ENCODE measurements at regions not wholly inside any gene's neighbourhood (a gene's known extent, or its start where the extent isn't known, plus 50 kb on each side); places are given as distances from the start of the nearest gene placed in this dataset.

- no peaks in the 10 kb centered on the region for H3K9me3 Mint-ChIP-seq
- peaks cover 8% of the 10 kb centered on the region for H3K4me1 Mint-ChIP-seq
- no peak for DNase-seq (ENCODE audit: low read depth, low spot score)
- H3K4me3 Mint-ChIP-seq: no peak overlapping the region
- no peak overlapping the region for H3K27ac Mint-ChIP-seq (ENCODE audit: unreplicated experiment)
- no peak for TF ChIP-seq CTCF (conservative IDR thresholded peaks at IDR 0.05)
- no peaks in the 10 kb centered on the region for H3K27me3 Mint-ChIP-seq (ENCODE audit: low read depth)
- H3K36me3 Mint-ChIP-seq (ENCODE audit: low read depth): no peaks in the 10 kb centered on the region
Observed at GRCh38 chr7:10721289-10721688, 252.4 kb upstream of the PHF14 start.

GRCh38 chr7:10723832-10724231 is 249.8 kb upstream of the PHF14 start:
- TF ChIP-seq CTCF (conservative IDR thresholded peaks at IDR 0.05): no peak
- no peak overlapping the region for H3K4me3 Mint-ChIP-seq
- H3K4me1 Mint-ChIP-seq: peaks cover 8% of the 10 kb centered on the region
- no peaks in the 10 kb centered on the region for H3K27me3 Mint-ChIP-seq (ENCODE audit: low read depth)
- H3K9me3 Mint-ChIP-seq: no peaks in the 10 kb centered on the region
- no peak overlapping the region for H3K27ac Mint-ChIP-seq (ENCODE audit: unreplicated experiment)
- H3K36me3 Mint-ChIP-seq (ENCODE audit: low read depth): no peaks in the 10 kb centered on the region
- no peak for DNase-seq (ENCODE audit: low read depth, low spot score)

- Mint-ChIP-seq H3K27ac (ENCODE audit: unreplicated experiment) (no peak overlapping the region), H3K36me3 (ENCODE audit: low read depth) (no peaks in the 10 kb centered on the region), H3K4me3 (no peak overlapping the region), H3K9me3 (no peaks in the 10 kb centered on the region), H3K27me3 (ENCODE audit: low read depth) (no peaks in the 10 kb centered on the region), H3K4me1 (peaks cover 8% of the 10 kb centered on the region)
- no peak for TF ChIP-seq CTCF (conservative IDR thresholded peaks at IDR 0.05)
- DNase-seq (ENCODE audit: low read depth, low spot score): no peak
Observed at GRCh38 chr7:10724449-10724848, 249.2 kb upstream of the PHF14 start.

GRCh38 chr7:10727636-10728035 is 246.0 kb upstream of the PHF14 start:
- peaks cover 8% of the 10 kb centered on the region for H3K4me1 Mint-ChIP-seq
- H3K36me3 Mint-ChIP-seq (ENCODE audit: low read depth): no peaks in the 10 kb centered on the region
- H3K9me3 Mint-ChIP-seq: no peaks in the 10 kb centered on the region
- H3K4me3 Mint-ChIP-seq: no peak overlapping the region
- no peak overlapping the region for H3K27ac Mint-ChIP-seq (ENCODE audit: unreplicated experiment)
- no peak for DNase-seq (ENCODE audit: low read depth, low spot score)
- no peaks in the 10 kb centered on the region for H3K27me3 Mint-ChIP-seq (ENCODE audit: low read depth)
- no peak for TF ChIP-seq CTCF (conservative IDR thresholded peaks at IDR 0.05)

GRCh38 chr7:10731253-10731773 is 242.4 kb upstream of the PHF14 start:
- Mint-ChIP-seq H3K36me3 (ENCODE audit: low read depth) (no peaks in the 10 kb centered on the region), H3K4me3 (no peak overlapping the region), H3K9me3 (no peaks in the 10 kb centered on the region)

More at GRCh38 chr7:10731253-10731773, 242.4 kb upstream of the PHF14 start:
- H3K27ac Mint-ChIP-seq (ENCODE audit: unreplicated experiment): no peak overlapping the region
- TF ChIP-seq CTCF (conservative IDR thresholded peaks at IDR 0.05): no peak
- no peaks in the 10 kb centered on the region for H3K27me3 Mint-ChIP-seq (ENCODE audit: low read depth)
- peaks cover 10% of the 10 kb centered on the region for H3K4me1 Mint-ChIP-seq
- no peak for DNase-seq (ENCODE audit: low read depth, low spot score)

All from neural crest cell (in vitro differentiated cells).